ENCODE measurements at regions not wholly inside any gene's neighbourhood (a gene's known extent, or its start where the extent isn't known, plus 50 kb on each side); places are given as distances from the start of the nearest gene placed in this dataset.
"Not testable (repeated sequence)": the region's sequence is repeated elsewhere in the genome, so short reads cannot be mapped to it uniquely, and the experiment has no call there.

DNA sequence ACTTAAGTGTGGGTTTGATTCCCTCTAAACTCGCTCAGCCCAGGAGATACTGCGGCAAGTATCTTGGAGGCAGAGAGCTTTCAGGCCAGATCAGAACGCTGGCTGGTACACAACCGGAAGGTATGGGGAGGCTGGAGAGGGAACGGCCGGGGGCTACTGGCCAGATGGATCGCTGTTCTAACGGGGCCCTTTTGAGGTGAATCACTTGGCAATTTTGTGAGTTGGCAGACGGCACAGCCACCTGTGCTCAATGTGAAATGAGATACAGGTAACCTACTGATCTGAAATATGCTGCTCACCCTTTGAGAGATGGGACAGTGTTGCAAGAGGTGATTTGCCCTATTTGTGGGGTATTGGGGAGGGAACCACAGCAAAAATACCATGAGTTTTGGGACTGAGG is 622.9 kb upstream of the RBFOX1 start:
- intact Hi-C loops (cut with micrococcal nuclease) = no loop called here
- no peak for ATAC-seq

GRCh38 chr16:6708576-6709215 is 623.9 kb upstream of the RBFOX1 start:
- intact Hi-C loops (cut with micrococcal nuclease) = no loop called here
- ATAC-seq = no peak
- no peak for DNase-seq

More for the DNA sequence above, 622.9 kb upstream of the RBFOX1 start:
- no peak for DNase-seq

GRCh38 chr16:6704306-6704930 is 628.2 kb upstream of the RBFOX1 start:
- intact Hi-C loops (cut with micrococcal nuclease) = no loop called here
- DNase-seq (no peak), ATAC-seq (no peak)

DNA sequence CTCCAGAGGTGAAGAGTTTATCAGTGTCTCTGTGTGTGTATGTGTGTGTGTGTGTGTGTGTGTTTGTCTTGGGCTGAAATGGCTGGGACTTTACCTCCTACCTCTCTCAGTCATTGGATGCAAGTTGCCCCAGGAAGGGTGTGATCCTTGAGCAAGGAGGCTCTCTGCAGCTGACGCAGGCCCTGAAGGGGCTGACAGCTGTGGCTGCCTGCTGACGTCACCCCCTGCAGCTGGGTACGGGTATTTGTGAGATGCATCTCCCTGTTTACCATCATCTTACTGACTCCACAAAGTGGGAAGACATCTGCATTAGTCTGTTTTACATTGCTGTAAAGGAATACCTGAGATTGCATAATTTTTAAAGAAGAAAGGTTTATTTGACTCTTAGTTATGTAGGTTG is 631.5 kb upstream of the RBFOX1 start:
- no peak for DNase-seq
- intact Hi-C loops (cut with micrococcal nuclease) = no loop called here
- ATAC-seq = no peak

- intact Hi-C loops (cut with micrococcal nuclease) = no loop called here
- ATAC-seq (no peak), DNase-seq (no peak)
Observed at GRCh38 chr16:6698548-6698947, 634.1 kb upstream of the RBFOX1 start.

- intact Hi-C loops (cut with micrococcal nuclease) = no loop called here
- ATAC-seq (no peak), DNase-seq (no peak)
Observed at GRCh38 chr16:6695666-6696065, 637.0 kb upstream of the RBFOX1 start.

DNA sequence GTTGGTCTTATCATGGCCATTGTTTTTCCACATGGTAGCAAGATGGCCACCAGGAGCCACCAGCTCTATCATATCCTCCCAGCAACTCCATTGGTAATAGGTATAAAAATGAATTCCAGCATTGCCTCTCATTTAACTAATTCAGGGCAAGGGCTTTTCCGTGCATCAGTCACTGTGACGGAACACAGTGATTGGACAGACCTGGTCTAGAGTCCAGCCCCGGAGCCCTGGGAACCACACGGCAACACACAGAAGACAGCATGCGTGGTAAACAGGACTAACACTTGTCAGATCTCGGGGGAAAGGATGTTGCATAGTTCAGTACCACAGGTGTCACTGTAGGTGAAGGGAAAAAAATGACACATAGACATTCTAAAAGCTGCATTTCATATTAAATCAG is 638.0 kb upstream of the RBFOX1 start:
- DNase-seq (no peak), ATAC-seq (no peak)
- intact Hi-C loops (cut with micrococcal nuclease) = no loop called here

DNA sequence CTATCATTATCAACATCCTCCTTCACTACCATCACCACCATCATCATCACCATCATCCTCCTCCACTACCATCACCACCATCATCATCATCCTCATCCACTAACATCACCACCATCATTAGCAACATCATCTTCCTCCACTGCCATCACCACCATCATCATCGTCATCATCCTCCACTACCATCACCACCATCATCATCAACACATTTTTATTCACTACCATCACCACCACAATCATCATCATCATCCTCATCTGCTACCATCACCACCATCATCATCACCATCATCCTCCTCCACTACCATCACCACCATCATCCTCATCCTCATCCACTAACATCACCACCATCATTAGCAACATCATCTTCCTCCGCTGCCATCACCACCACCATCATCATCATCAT is 639.2 kb upstream of the RBFOX1 start:
- ATAC-seq; DNase-seq; intact Hi-C loops (cut with micrococcal nuclease): not testable (repeated sequence)

- intact Hi-C loops (cut with micrococcal nuclease) = no loop called here
- ATAC-seq (no peak), DNase-seq (no peak)
Observed at GRCh38 chr16:6692874-6693273, 639.8 kb upstream of the RBFOX1 start.

DNA sequence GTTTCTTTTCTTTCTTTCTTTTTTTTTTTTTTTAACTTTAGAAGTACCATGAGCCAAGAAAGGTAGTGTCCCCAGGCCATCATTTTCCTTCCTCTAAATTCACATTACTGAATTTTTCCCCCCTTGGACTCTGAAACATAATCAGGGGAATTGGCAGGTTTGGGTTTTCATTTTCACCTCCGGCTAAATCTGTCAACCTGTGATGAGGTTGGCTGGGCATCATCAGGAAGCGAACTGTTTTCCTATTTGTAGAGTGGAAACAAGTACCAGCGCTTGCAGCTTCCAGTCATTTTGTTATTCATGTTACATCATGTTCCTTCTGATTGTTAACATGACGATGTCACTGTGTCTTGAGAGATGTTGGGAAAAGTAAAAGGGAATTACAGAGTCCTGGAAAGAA is 641.9 kb upstream of the RBFOX1 start:
- no peak for DNase-seq
- intact Hi-C loops (cut with micrococcal nuclease) = no loop called here
- ATAC-seq = no peak

DNA sequence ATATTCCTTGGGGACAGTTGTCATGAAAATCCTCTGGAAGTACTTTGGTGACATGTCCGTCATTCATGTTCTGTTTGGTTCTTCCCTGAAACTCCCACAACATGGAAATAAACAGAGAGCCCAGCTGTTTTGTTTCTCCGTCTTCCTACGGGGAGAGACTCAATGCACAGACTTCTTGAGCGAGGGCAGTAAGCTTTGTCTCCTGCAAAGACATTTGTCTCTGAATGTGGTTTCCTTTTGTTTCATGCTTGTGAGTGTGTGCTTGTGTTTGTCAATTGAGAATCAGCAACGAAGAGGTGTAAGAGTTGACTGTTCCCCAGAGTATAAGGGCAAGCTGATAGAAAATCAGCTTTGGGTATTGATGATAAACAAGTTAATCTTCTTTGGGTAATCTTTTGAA is 643.0 kb upstream of the RBFOX1 start:
- DNase-seq (no peak), ATAC-seq (no peak)
- intact Hi-C loops (cut with micrococcal nuclease) = no loop called here

DNA sequence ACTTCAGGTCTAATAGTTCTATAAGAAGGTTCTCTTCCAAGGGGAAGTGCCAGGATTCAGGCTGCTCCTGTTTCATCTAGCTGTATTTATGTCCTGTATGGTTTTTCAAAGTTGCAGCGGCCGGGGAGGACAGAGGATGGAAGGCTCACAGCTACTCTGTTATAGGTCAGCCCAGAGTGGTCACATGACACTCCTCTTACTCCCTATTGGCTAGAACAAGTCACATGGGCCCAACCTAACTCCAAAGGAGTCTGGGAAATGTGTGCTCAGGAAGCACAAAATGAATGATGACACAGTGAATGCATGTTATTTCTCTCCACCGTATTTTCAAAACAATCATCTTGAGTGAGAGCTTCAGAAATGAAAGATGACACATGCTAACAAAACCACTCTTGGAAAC is 645.1 kb upstream of the RBFOX1 start:
- intact Hi-C loops (cut with micrococcal nuclease) = no loop called here
- DNase-seq (no peak), ATAC-seq (no peak)

GRCh38 chr16:6684076-6684673 is 648.5 kb upstream of the RBFOX1 start:
- no peak for DNase-seq
- intact Hi-C loops (cut with micrococcal nuclease) = no loop called here
- no peak for ATAC-seq

GRCh38 chr16:6682142-6682811 is 650.4 kb upstream of the RBFOX1 start:
- intact Hi-C loops (cut with micrococcal nuclease) = no loop called here
- DNase-seq = peak; percentile 26
- no peak for ATAC-seq

- ATAC-seq = no peak
- DNase-seq = no peak
- intact Hi-C loops (cut with micrococcal nuclease) = no loop called here
Observed at GRCh38 chr16:6678586-6678985, 654.1 kb upstream of the RBFOX1 start.

DNA sequence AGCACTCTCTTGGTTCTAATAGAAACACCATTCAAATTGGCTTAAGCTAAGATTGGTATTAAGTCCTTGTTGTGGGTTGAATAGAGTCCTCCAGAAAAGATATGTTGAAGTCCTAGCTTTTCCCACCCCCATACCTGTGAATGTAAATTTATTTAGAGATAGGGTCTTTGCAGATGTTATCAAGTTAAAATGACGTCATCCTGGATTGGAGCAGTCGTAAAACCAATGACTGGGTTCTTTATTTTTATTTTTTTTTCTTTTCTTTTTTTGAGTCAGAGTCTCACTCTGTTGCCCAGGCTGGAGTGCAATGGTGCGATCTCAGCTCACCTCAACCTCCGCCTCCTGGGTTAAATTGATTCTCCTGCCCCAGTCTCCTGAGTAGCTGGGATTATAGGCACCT is 658.6 kb upstream of the RBFOX1 start:
- intact Hi-C loops (cut with micrococcal nuclease) = no loop called here
- no peak for ATAC-seq
- DNase-seq = no peak

GRCh38 chr16:6672507-6672906 is 660.1 kb upstream of the RBFOX1 start:
- intact Hi-C loops (cut with micrococcal nuclease) = no loop called here
- DNase-seq (no peak), ATAC-seq (no peak)

- intact Hi-C loops (cut with micrococcal nuclease) = no loop called here
- ATAC-seq (no peak), DNase-seq (no peak)
Observed at GRCh38 chr16:6667393-6667792, 665.3 kb upstream of the RBFOX1 start.

DNA sequence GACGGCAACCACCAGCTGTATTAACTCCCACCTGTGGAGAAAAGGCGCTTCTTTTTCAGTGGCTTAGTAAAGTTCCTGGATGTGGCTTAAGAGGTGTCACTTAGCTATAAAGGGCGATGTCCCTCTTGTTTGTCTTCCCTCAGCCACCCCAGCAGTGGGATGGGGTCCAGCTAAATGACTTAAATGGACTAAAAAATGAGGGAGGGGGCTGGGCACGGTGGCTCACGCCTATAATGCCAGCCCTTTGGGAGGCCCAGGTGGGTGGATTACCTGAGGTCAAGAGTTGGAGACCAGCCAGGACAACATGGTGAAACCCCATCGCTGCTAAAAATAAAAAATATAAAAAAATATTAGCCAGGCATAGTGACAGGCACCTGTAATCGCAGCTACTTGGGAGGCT is 667.5 kb upstream of the RBFOX1 start:
- ATAC-seq = no peak
- DNase-seq = no peak
- intact Hi-C loops (cut with micrococcal nuclease) = no loop called here

GRCh38 chr16:6663668-6664067 is 669.0 kb upstream of the RBFOX1 start:
- no peak for DNase-seq
- intact Hi-C loops (cut with micrococcal nuclease) = no loop called here
- no peak for ATAC-seq

DNA sequence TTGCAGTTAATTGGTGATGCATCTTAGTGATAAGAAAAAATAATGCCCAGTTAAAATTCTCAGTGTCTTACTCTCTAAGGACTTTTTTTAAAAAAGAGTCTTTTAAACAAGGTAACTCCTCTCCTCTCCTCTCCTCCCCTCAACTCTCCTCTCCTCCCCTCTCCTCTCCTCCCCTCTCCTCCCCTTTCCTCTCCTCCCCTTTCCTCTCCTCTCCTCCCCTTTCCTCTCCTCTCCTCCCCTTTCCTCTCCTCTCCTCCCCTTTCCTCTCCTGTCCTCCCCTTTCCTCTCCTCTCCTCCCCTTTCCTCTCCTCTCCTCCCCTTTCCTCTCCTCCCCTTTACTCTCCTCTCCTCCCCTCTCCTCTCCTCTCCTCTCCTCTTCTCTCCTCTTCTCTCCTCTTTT is 675.9 kb upstream of the RBFOX1 start:
- ATAC-seq = no peak
- intact Hi-C loops (cut with micrococcal nuclease) = no loop called here
- DNase-seq = no peak
